ENCODE measurements at regions not wholly inside any gene's neighbourhood (a gene's known extent, or its start where the extent isn't known, plus 50 kb on each side); places are given as distances from the start of the nearest gene placed in this dataset.
"Not testable (repeated sequence)": the region's sequence is repeated elsewhere in the genome, so short reads cannot be mapped to it uniquely, and the experiment has no call there.

- DNase-seq, result not testable (repeated sequence)
Measured at GRCh38 chr18:22283855-22284254, 114.5 kb downstream of the GATA6 start.

- peak; percentile 7 for DNase-seq
Measured at GRCh38 chr18:22283397-22283796, 114.0 kb downstream of the GATA6 start.

- DNase-seq, result no peak
Measured at GRCh38 chr18:22283116-22283395, 113.7 kb downstream of the GATA6 start.

- peak; percentile 87 for DNase-seq
Measured at GRCh38 chr18:22282311-22283115, 113.1 kb downstream of the GATA6 start.

GRCh38 chr18:22280453-22280750, 111.0 kb downstream of the GATA6 start:
- DNase-seq, result no peak

GRCh38 chr18:22279741-22280452, 110.5 kb downstream of the GATA6 start:
- no peak for DNase-seq

GRCh38 chr18:22278798-22279197, 109.4 kb downstream of the GATA6 start:
- DNase-seq, result no peak

- no peak for DNase-seq
Measured at GRCh38 chr18:22277758-22278157, 108.4 kb downstream of the GATA6 start.

GRCh38 chr18:22276334-22276713, 106.9 kb downstream of the GATA6 start:
- DNase-seq, result no peak

GRCh38 chr18:22275706-22276333, 106.4 kb downstream of the GATA6 start:
- DNase-seq, result no peak

- no peak for DNase-seq
Measured at GRCh38 chr18:22273101-22274039, 104.0 kb downstream of the GATA6 start.

GRCh38 chr18:22272242-22272641, 102.9 kb downstream of the GATA6 start:
- DNase-seq, result no peak

- no peak for DNase-seq
Measured at GRCh38 chr18:22271030-22271429, 101.6 kb downstream of the GATA6 start.

GRCh38 chr18:22268641-22269128, 99.3 kb downstream of the GATA6 start:
- no peak for DNase-seq

- DNase-seq, result no peak
Measured at GRCh38 chr18:22267697-22268096, 98.3 kb downstream of the GATA6 start.

- no peak for DNase-seq
Measured at GRCh38 chr18:22267225-22267624, 97.8 kb downstream of the GATA6 start.

- no peak for DNase-seq
Measured at GRCh38 chr18:22265838-22266237, 96.4 kb downstream of the GATA6 start.

GRCh38 chr18:22260208-22260820, 90.9 kb downstream of the GATA6 start:
- DNase-seq, result no peak

GRCh38 chr18:22257022-22257543, 87.7 kb downstream of the GATA6 start:
- no peak for DNase-seq

- no peak for DNase-seq
Measured at GRCh38 chr18:22254088-22254487, 84.7 kb downstream of the GATA6 start.

- no peak for DNase-seq
Measured at GRCh38 chr18:22253676-22254075, 84.3 kb downstream of the GATA6 start.

- no peak for DNase-seq
Measured at GRCh38 chr18:22253156-22253555, 83.8 kb downstream of the GATA6 start.

Measured in HCEC 1CT (cell line).